ENCODE measurements at regions not wholly inside any gene's neighbourhood (a gene's known extent, or its start where the extent isn't known, plus 50 kb on each side); places are given as distances from the start of the nearest gene placed in this dataset.

GRCh38 chr6:101294051-101294638 lies 99.4 kb upstream of the GRIK2 start:
- Mint-ChIP-seq H3K4me3 (no peak overlapping the region), H3K36me3 (ENCODE audit: low read depth) (no peaks in the 10 kb centered on the region), H3K27me3 (ENCODE audit: low read depth) (no peaks in the 10 kb centered on the region), H3K4me1 (ENCODE audit: low read depth) (no peaks in the 10 kb centered on the region), H3K27ac (no peak overlapping the region), H3K9me3 (peaks cover 6% of the 10 kb centered on the region)
- CTCF ChIA-PET: no interaction called here
- DNase-seq: no peak
- intact Hi-C loops (cut with micrococcal nuclease): no loop called here

GRCh38 chr6:101294676-101295075 lies 98.8 kb upstream of the GRIK2 start:
- peaks cover 6% of the 10 kb centered on the region for H3K9me3 Mint-ChIP-seq
- DNase-seq: no peak
- intact Hi-C loops (cut with micrococcal nuclease): no loop called here
- H3K27me3 Mint-ChIP-seq (ENCODE audit: low read depth): no peaks in the 10 kb centered on the region
- no peaks in the 10 kb centered on the region for H3K4me1 Mint-ChIP-seq (ENCODE audit: low read depth)
- CTCF ChIA-PET: no interaction called here
- no peak overlapping the region for H3K27ac Mint-ChIP-seq
- no peak overlapping the region for H3K4me3 Mint-ChIP-seq
- H3K36me3 Mint-ChIP-seq (ENCODE audit: low read depth): no peaks in the 10 kb centered on the region

GRCh38 chr6:101296169-101296960 lies 97.1 kb upstream of the GRIK2 start:
- CTCF ChIA-PET: no interaction called here
- intact Hi-C loops (cut with micrococcal nuclease): no loop called here
- Mint-ChIP-seq H3K4me1 (ENCODE audit: low read depth) (no peaks in the 10 kb centered on the region), H3K4me3 (no peak overlapping the region), H3K36me3 (ENCODE audit: low read depth) (no peaks in the 10 kb centered on the region), H3K27me3 (ENCODE audit: low read depth) (no peaks in the 10 kb centered on the region), H3K9me3 (peaks cover 8% of the 10 kb centered on the region), H3K27ac (no peak overlapping the region)
- DNase-seq: no peak

GRCh38 chr6:101302593-101302992 lies 90.9 kb upstream of the GRIK2 start:
- Mint-ChIP-seq H3K4me1 (ENCODE audit: low read depth) (peaks cover 4% of the 10 kb centered on the region), H3K27ac (no peak overlapping the region), H3K9me3 (peaks cover 15% of the 10 kb centered on the region), H3K4me3 (no peak overlapping the region), H3K36me3 (ENCODE audit: low read depth) (no peaks in the 10 kb centered on the region), H3K27me3 (ENCODE audit: low read depth) (no peaks in the 10 kb centered on the region)
- intact Hi-C loops (cut with micrococcal nuclease): no loop called here
- CTCF ChIA-PET: no interaction called here
- no peak for DNase-seq

- no peaks in the 10 kb centered on the region for H3K36me3 Mint-ChIP-seq (ENCODE audit: low read depth)
- H3K27ac Mint-ChIP-seq: no peak overlapping the region
- no peak overlapping the region for H3K4me3 Mint-ChIP-seq
- peaks cover 4% of the 10 kb centered on the region for H3K4me1 Mint-ChIP-seq (ENCODE audit: low read depth)
- peaks cover 15% of the 10 kb centered on the region for H3K9me3 Mint-ChIP-seq
- intact Hi-C loops (cut with micrococcal nuclease): no loop called here
- no peaks in the 10 kb centered on the region for H3K27me3 Mint-ChIP-seq (ENCODE audit: low read depth)
- no peak for DNase-seq
- CTCF ChIA-PET: no interaction called here
Measured at GRCh38 chr6:101303495-101303894, 90.0 kb upstream of the GRIK2 start.

- no peak for DNase-seq
- Mint-ChIP-seq H3K36me3 (ENCODE audit: low read depth) (no peaks in the 10 kb centered on the region), H3K9me3 (peaks cover 2% of the 10 kb centered on the region), H3K27ac (no peak overlapping the region), H3K4me1 (ENCODE audit: low read depth) (no peaks in the 10 kb centered on the region), H3K27me3 (ENCODE audit: low read depth) (no peaks in the 10 kb centered on the region), H3K4me3 (no peak overlapping the region)
- CTCF ChIA-PET: no interaction called here
- intact Hi-C loops (cut with micrococcal nuclease): no loop called here
Measured at GRCh38 chr6:101312652-101313051, 80.9 kb upstream of the GRIK2 start.

- Mint-ChIP-seq H3K27me3 (ENCODE audit: low read depth) (no peaks in the 10 kb centered on the region), H3K9me3 (peaks cover 2% of the 10 kb centered on the region), H3K4me1 (ENCODE audit: low read depth) (no peaks in the 10 kb centered on the region), H3K4me3 (no peak overlapping the region), H3K27ac (no peak overlapping the region), H3K36me3 (ENCODE audit: low read depth) (no peaks in the 10 kb centered on the region)
- no peak for DNase-seq
- CTCF ChIA-PET: no interaction called here
- intact Hi-C loops (cut with micrococcal nuclease): no loop called here
Measured at GRCh38 chr6:101322921-101323320, 70.6 kb upstream of the GRIK2 start.

- H3K9me3 Mint-ChIP-seq: peaks cover 2% of the 10 kb centered on the region
- H3K36me3 Mint-ChIP-seq (ENCODE audit: low read depth): no peaks in the 10 kb centered on the region
- H3K27ac Mint-ChIP-seq: no peak overlapping the region
- no peak for DNase-seq
- CTCF ChIA-PET: interaction anchor here (0.7 kb wide), 1 partner anchor 45 kb away, joined by 4 read pairs; no protein-coding TSS in a partner anchor
- no peak overlapping the region for H3K4me3 Mint-ChIP-seq
- intact Hi-C loops (cut with micrococcal nuclease): no loop called here
- no peaks in the 10 kb centered on the region for H3K4me1 Mint-ChIP-seq (ENCODE audit: low read depth)
- no peaks in the 10 kb centered on the region for H3K27me3 Mint-ChIP-seq (ENCODE audit: low read depth)
Measured at GRCh38 chr6:101326411-101326810, 67.1 kb upstream of the GRIK2 start.

GRCh38 chr6:101341926-101342325 lies 51.6 kb upstream of the GRIK2 start:
- Mint-ChIP-seq H3K9me3 (no peaks in the 10 kb centered on the region), H3K4me3 (no peak overlapping the region), H3K27ac (no peak overlapping the region), H3K36me3 (ENCODE audit: low read depth) (no peaks in the 10 kb centered on the region), H3K27me3 (ENCODE audit: low read depth) (peaks cover 4% of the 10 kb centered on the region), H3K4me1 (ENCODE audit: low read depth) (no peaks in the 10 kb centered on the region)
- CTCF ChIA-PET: interaction anchor here (0.6 kb wide), 1 partner anchor 99 kb away, joined by 5 read pairs; no protein-coding TSS in a partner anchor
- DNase-seq: no peak
- intact Hi-C loops (cut with micrococcal nuclease): no loop called here

All from activated naive CD4-positive, alpha-beta T cell treated with anti-CD3 and anti-CD28 coated beads for 36 hours (primary cell).